A549 (cell line): ENCODE measurements at regions not wholly inside any gene's neighbourhood (a gene's known extent, or its start where the extent isn't known, plus 50 kb on each side); places are given as distances from the start of the nearest gene placed in this dataset.

Experiments
- ATAC-seq, 2 experiments: fragments of 200-7000 bp in 1 of 2; fragments of >200 bp in 1 of 2; cut with Nextera tagmentation in 1 of 2; cut with Tn5 transposase in 1 of 2; 3 replicates each; pipeline versions ENCODE4 v1.8.0 to v1.9.1; 2018 to 2020; ENCODE audit warnings: mild to moderate bottlenecking in 1 of 2, moderate library complexity in 1 of 2
- CTCF ChIA-PET: fragments of 300-600 bp; sonication (Branson Sonifier 250); formaldehyde crosslinking; extraction: SDS; loops from one replicate; lab custom pipeline; 2021; ENCODE audit warnings: antibody characterized with exemption, inconsistent platforms; lab: Yijun Ruan, JAX
- POLR2A ChIA-PET: fragments of 350-600 bp; formaldehyde crosslinking; extraction: SDS; loops from one replicate; lab custom pipeline; 2021; ENCODE audit warnings: antibody characterized with exemption, inconsistent platforms; lab: Yijun Ruan, JAX
- DNase-seq, 2 experiments: peaks; one replicate each; pipeline versions ENCODE4 v3.0.0 to v3.0.0-alpha.2; 2011 to 2016; ENCODE audit warnings: low read depth in 1 of 2, low spot score in 1 of 2
- FAIRE-seq: peaks from 2 replicates; lab custom pipeline; 2011; peaks lifted over from hg19 to GRCh38; lab: Jason Lieb, UNC
- H3K27ac ChIP-seq, 2 experiments: fragments of >200 bp; sonication (Bioruptor Twin); formaldehyde crosslinking; 3 replicates each; pipeline ENCODE4 v1.5.1; 2016 to 2017
- H3K4me1 ChIP-seq: fragments of >200 bp; sonication (Bioruptor Twin); formaldehyde crosslinking; 3 replicates; pipeline ENCODE4 v1.6.1; 2016
- H3K4me2 ChIP-seq: fragments of >200 bp; sonication (Bioruptor Twin); formaldehyde crosslinking; 3 replicates; pipeline ENCODE4 v1.6.1; 2016
- H3K4me3 ChIP-seq: fragments of >200 bp; sonication (Bioruptor Twin); formaldehyde crosslinking; 3 replicates; pipeline ENCODE4 v1.5.1; 2016
- H3K9me3 ChIP-seq: fragments of >200 bp; sonication (Bioruptor Twin); formaldehyde crosslinking; 3 replicates; pipeline ENCODE4 v1.6.1; 2016
- CEBPB ChIP-seq, 2 experiments: fragments of >200 bp in 1 of 2; sonication (Bioruptor Twin) in 1 of 2; formaldehyde crosslinking in 1 of 2; IDR thresholded peaks; 2 replicates each; pipeline ENCODE4 v1.6.1; 2012 to 2016
- HOXA7 ChIP-seq: fragments of 250-450 bp; sonication (Bioruptor Pico); IDR thresholded peaks from 2 replicates; pipeline ENCODE4 v1.5.0; 2020; ENCODE audit warnings: mild to moderate bottlenecking, moderate library complexity
- JUN ChIP-seq, 2 experiments: fragments of >200 bp; sonication (Bioruptor Twin); formaldehyde crosslinking; IDR thresholded peaks; 2 replicates in 1 of 2; 3 replicates in 1 of 2; pipeline ENCODE4 v1.6.1; 2016 to 2017
- KDM5A ChIP-seq: fragments of 200-600 bp; sonication (generic); IDR thresholded peaks from 2 replicates; pipeline ENCODE4 v1.6.1; 2016; ENCODE audit warnings: antibody characterized with exemption, mild to moderate bottlenecking
- NR3C1 ChIP-seq: fragments of >200 bp; sonication (Bioruptor Twin); formaldehyde crosslinking; IDR thresholded peaks from 3 replicates; pipeline ENCODE4 v1.6.1; 2017
- RAD21 ChIP-seq, 2 experiments: fragments of >200 bp in 1 of 2; sonication (Bioruptor Twin) in 1 of 2; formaldehyde crosslinking in 1 of 2; IDR thresholded peaks in 1 of 2; conservative IDR thresholded peaks in 1 of 2; 2 replicates in 1 of 2; 3 replicates in 1 of 2; pipeline ENCODE4 v1.6.1; 2012 to 2018; ENCODE audit warnings: inconsistent platforms in 1 of 2
- RFX5 ChIP-seq: fragments of 450-650 bp; IDR thresholded peaks from 2 replicates; pipeline ENCODE4 v1.7.1; 2014; ENCODE audit warnings: antibody characterized with exemption, mild to moderate bottlenecking, moderate library complexity
- RNF2 ChIP-seq: fragments of 200-600 bp; sonication (generic); IDR thresholded peaks from 2 replicates; pipeline ENCODE4 v1.6.1; 2016; ENCODE audit warnings: low read depth, mild to moderate bottlenecking, antibody characterized with exemption, moderate library complexity, borderline replicate concordance
- SREBF2 ChIP-seq: fragments of 450-650 bp; IDR thresholded peaks from 2 replicates; pipeline ENCODE4 v1.6.1; 2014; ENCODE audit warnings: mild to moderate bottlenecking, moderate library complexity
- ZC3H11A ChIP-seq: fragments of 450-650 bp; IDR thresholded peaks from 2 replicates; pipeline ENCODE4 v1.6.1; 2014; ENCODE audit warnings: antibody characterized with exemption, mild to moderate bottlenecking
- ZFP36 ChIP-seq: fragments of 450-650 bp; IDR thresholded peaks from 2 replicates; pipeline ENCODE4 v1.6.1; 2014; ENCODE audit warnings: borderline replicate concordance; ENCODE audit not compliant: partially characterized antibody
- WGBS: methylation state at CpG from one replicate; pipeline ENCODE4 v1.1.6; 2017; ENCODE audit errors: missing lambda C conversion rate; 5-methylcytosine and 5-hydroxymethylcytosine counted together
- TF ChIP-seq, protein P1 (sequence below): fragments of 200-600 bp; sonication (generic); IDR thresholded peaks from 2 replicates; pipeline ENCODE4 v1.6.1; 2016; ENCODE audit warnings: antibody characterized with exemption, mild to moderate bottlenecking, moderate library complexity
- TF ChIP-seq, protein P2 (sequence below): fragments of 450-650 bp; IDR thresholded peaks from 2 replicates; pipeline ENCODE4 v1.6.1; 2014; ENCODE audit warnings: antibody characterized with exemption
- TF ChIP-seq, protein P3 (sequence below): fragments of >200 bp; sonication (Bioruptor Twin); formaldehyde crosslinking; IDR thresholded peaks from 3 replicates; pipeline ENCODE4 v1.5.1; 2016
- TF ChIP-seq, protein P4 (sequence below): fragments of 250-450 bp; sonication (Bioruptor Pico); IDR thresholded peaks from 2 replicates; pipeline ENCODE4 v1.5.0; 2021; ENCODE audit warnings: mild to moderate bottlenecking, moderate library complexity, borderline replicate concordance
- TF ChIP-seq, protein P5 (sequence below): fragments of >200 bp; sonication (Bioruptor Twin); formaldehyde crosslinking; IDR thresholded peaks from 3 replicates; pipeline ENCODE4 v1.6.1; 2016

DNA sequence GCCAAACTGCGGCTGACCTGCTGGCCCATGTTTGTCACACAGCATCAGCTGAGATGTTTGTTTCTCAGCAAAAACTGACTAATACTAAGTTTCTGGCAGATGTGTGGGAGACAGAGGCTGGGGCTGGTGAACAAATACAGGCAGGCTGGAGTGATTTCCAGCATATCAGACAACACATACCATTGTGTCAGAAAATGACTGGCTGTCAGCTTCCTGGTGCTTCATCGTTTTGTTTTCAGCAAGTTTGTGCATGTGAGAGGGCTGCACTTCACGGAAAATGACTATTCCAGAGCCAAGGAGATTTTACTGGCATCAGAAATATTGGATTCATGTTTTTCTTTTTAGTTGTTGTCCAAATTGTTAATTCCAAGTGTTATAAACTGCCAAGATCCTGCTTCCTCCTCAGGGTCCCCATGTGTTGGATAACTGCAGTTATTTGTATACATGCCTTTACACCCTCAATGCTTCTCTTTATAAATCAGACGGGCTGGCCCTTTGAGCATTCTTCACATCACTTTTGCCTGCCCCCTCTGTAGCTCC is 145.7 kb downstream of the GALC start:
- WGBS = 0% methylated on average over 4 of the region's 4 CpGs
- CTCF ChIA-PET = no interaction called here

DNA sequence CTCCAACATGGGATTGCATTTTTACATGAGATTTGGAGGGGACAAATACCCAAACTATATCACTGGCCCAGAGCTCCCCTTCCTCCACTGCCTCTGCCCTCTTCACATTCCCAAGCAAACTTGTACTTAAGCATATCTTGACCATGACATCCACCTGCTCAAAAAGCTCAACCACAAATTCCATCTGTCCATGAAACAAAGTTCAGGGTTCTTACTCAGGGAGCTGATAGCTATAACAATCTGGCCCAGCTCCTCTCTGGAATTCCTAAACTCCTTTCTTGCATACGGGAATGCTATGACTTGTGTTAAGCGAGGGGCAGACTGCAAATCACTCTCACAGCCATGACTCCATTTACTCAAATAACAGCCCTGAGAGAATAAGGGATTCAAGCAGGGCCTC is 152.1 kb downstream of the GALC start:
- ATAC-seq (no peak), FAIRE-seq (no peak), DNase-seq (no peak)
- H3K4me3 ChIP-seq = no peak overlapping the region
- no peaks in the 10 kb centered on the region for H3K9me3 ChIP-seq
- ChIA-PET POLR2A (no interaction called here), CTCF (interaction anchor here (0.9 to 1.0 kb wide), 2 partner anchors 57 to 95 kb away, joined by 3 read pairs; no protein-coding TSS in a partner anchor)
- H3K4me2 ChIP-seq = no peak overlapping the region
- no peak for TF ChIP-seq KDM5A
- H3K4me1 ChIP-seq = no peaks in the 10 kb centered on the region
- no peak overlapping the region for H3K27ac ChIP-seq
- 0% methylated on average over 2 of the region's 2 CpGs for WGBS

More for the DNA sequence above, 145.7 kb downstream of the GALC start:
- H3K4me1 ChIP-seq = no peaks in the 10 kb centered on the region
- H3K9me3 ChIP-seq = no peaks in the 10 kb centered on the region
- H3K4me2 ChIP-seq = no peak overlapping the region
- H3K4me3 ChIP-seq = no peak overlapping the region
- H3K27ac ChIP-seq = no peak overlapping the region
- ATAC-seq = no peak
- FAIRE-seq = no peak
- POLR2A ChIA-PET = no interaction called here
- DNase-seq = no peak
- TF ChIP-seq HOXA7 (no peak), NR3C1 (no peak), RNF2 (no peak), ZFP36 (no peak), CEBPB (IDR thresholded peaks at IDR 0.05) (no peak)
- TF ChIP-seq, protein P1, sequence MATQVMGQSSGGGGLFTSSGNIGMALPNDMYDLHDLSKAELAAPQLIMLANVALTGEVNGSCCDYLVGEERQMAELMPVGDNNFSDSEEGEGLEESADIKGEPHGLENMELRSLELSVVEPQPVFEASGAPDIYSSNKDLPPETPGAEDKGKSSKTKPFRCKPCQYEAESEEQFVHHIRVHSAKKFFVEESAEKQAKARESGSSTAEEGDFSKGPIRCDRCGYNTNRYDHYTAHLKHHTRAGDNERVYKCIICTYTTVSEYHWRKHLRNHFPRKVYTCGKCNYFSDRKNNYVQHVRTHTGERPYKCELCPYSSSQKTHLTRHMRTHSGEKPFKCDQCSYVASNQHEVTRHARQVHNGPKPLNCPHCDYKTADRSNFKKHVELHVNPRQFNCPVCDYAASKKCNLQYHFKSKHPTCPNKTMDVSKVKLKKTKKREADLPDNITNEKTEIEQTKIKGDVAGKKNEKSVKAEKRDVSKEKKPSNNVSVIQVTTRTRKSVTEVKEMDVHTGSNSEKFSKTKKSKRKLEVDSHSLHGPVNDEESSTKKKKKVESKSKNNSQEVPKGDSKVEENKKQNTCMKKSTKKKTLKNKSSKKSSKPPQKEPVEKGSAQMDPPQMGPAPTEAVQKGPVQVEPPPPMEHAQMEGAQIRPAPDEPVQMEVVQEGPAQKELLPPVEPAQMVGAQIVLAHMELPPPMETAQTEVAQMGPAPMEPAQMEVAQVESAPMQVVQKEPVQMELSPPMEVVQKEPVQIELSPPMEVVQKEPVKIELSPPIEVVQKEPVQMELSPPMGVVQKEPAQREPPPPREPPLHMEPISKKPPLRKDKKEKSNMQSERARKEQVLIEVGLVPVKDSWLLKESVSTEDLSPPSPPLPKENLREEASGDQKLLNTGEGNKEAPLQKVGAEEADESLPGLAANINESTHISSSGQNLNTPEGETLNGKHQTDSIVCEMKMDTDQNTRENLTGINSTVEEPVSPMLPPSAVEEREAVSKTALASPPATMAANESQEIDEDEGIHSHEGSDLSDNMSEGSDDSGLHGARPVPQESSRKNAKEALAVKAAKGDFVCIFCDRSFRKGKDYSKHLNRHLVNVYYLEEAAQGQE = no peak
- TF ChIP-seq, protein P2, sequence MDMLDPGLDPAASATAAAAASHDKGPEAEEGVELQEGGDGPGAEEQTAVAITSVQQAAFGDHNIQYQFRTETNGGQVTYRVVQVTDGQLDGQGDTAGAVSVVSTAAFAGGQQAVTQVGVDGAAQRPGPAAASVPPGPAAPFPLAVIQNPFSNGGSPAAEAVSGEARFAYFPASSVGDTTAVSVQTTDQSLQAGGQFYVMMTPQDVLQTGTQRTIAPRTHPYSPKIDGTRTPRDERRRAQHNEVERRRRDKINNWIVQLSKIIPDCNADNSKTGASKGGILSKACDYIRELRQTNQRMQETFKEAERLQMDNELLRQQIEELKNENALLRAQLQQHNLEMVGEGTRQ = no peak
- TF ChIP-seq, protein P3, sequence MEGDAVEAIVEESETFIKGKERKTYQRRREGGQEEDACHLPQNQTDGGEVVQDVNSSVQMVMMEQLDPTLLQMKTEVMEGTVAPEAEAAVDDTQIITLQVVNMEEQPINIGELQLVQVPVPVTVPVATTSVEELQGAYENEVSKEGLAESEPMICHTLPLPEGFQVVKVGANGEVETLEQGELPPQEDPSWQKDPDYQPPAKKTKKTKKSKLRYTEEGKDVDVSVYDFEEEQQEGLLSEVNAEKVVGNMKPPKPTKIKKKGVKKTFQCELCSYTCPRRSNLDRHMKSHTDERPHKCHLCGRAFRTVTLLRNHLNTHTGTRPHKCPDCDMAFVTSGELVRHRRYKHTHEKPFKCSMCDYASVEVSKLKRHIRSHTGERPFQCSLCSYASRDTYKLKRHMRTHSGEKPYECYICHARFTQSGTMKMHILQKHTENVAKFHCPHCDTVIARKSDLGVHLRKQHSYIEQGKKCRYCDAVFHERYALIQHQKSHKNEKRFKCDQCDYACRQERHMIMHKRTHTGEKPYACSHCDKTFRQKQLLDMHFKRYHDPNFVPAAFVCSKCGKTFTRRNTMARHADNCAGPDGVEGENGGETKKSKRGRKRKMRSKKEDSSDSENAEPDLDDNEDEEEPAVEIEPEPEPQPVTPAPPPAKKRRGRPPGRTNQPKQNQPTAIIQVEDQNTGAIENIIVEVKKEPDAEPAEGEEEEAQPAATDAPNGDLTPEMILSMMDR = no peak
- TF ChIP-seq, protein P4, sequence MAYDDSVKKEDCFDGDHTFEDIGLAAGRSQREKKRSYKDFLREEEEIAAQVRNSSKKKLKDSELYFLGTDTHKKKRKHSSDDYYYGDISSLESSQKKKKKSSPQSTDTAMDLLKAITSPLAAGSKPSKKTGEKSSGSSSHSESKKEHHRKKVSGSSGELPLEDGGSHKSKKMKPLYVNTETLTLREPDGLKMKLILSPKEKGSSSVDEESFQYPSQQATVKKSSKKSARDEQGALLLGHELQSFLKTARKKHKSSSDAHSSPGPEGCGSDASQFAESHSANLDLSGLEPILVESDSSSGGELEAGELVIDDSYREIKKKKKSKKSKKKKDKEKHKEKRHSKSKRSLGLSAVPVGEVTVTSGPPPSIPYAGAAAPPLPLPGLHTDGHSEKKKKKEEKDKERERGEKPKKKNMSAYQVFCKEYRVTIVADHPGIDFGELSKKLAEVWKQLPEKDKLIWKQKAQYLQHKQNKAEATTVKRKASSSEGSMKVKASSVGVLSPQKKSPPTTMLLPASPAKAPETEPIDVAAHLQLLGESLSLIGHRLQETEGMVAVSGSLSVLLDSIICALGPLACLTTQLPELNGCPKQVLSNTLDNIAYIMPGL (CRISPR knock-in tag) = no peak
- TF ChIP-seq, protein P5, sequence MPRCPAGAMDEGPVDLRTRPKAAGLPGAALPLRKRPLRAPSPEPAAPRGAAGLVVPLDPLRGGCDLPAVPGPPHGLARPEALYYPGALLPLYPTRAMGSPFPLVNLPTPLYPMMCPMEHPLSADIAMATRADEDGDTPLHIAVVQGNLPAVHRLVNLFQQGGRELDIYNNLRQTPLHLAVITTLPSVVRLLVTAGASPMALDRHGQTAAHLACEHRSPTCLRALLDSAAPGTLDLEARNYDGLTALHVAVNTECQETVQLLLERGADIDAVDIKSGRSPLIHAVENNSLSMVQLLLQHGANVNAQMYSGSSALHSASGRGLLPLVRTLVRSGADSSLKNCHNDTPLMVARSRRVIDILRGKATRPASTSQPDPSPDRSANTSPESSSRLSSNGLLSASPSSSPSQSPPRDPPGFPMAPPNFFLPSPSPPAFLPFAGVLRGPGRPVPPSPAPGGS = no peak

DNA sequence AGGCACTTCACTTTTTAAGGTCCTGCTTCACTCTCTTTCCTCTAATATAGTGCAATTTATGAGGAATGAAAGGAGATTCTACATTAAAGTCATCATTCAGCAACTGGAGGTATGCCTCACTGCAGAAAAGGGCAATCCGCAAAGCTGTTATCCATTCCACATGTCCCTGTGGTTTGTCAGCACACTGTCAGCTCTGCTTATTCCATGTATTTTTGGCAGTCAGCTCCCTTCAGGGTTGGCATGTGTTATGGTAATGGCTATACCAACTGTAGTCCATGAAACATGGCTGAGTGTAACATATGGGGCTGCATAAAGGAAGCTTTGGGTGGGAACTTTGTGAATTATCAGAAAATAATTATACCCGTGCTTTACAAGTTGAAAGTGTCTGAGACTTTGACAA is 154.1 kb downstream of the GALC start:
- no peaks in the 10 kb centered on the region for H3K4me1 ChIP-seq
- H3K9me3 ChIP-seq = no peaks in the 10 kb centered on the region
- ATAC-seq (no peak), DNase-seq (no peak), FAIRE-seq (no peak)
- H3K4me3 ChIP-seq = no peak overlapping the region
- WGBS = 41% methylated on average over 2 of the region's 2 CpGs
- no peak overlapping the region for H3K27ac ChIP-seq
- no peak overlapping the region for H3K4me2 ChIP-seq
- ChIA-PET POLR2A (no interaction called here), CTCF (no interaction called here)
- TF ChIP-seq KDM5A = no peak
- TF ChIP-seq ZFP36 = no peak
- TF ChIP-seq SREBF2 = no peak
- TF ChIP-seq ZC3H11A = no peak
- no peak for TF ChIP-seq JUN (IDR thresholded peaks at IDR 0.05)
- no peak for TF ChIP-seq RAD21 (conservative IDR thresholded peaks at IDR 0.05 in 1 of 2, IDR thresholded peaks at IDR 0.05 in 1 of 2)
- no peak for TF ChIP-seq RFX5
- no peak for TF ChIP-seq RNF2
